ENCODE measurements at regions not wholly inside any gene's neighbourhood (a gene's known extent, or its start where the extent isn't known, plus 50 kb on each side); places are given as distances from the start of the nearest gene placed in this dataset.

- no peak for TF ChIP-seq CTCF (IDR thresholded peaks at IDR 0.05; ENCODE audit: low read length)
- TF ChIP-seq EZH2 (optimal IDR thresholded peaks at IDR 0.05; ENCODE audit: low read depth, low read length), result no peak
Observed at GRCh38 chr6:133092771-133093170, 148.4 kb upstream of the EYA4 start.
